ENCODE measurements at regions not wholly inside any gene's neighbourhood (a gene's known extent, or its start where the extent isn't known, plus 50 kb on each side); places are given as distances from the start of the nearest gene placed in this dataset.

DNA sequence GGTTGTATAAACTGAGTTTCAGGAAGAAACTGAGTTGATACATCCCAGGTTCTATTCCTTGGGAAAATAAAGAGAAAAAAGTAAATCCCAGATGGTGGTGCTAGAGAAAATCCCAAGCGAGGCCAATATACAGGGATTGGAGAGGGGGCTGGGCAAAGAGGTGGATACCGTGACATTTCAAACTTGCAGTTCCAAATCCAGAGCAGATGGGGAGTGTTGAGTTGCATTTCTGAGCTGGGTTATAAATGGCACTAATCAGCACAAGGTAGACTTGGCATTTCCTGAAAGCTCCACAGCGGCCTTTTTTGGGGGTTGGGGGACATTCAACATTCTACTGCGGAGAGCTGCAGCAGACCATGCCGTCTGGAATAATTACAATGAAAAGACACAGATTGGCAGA lies 224.4 kb downstream of the NXNL2 start:
- H3K27me3 Mint-ChIP-seq = peaks cover 23% of the 10 kb centered on the region
- WGBS (ENCODE audit: insufficient coverage) = 100% methylated on average over 3 of the region's 5 CpGs

DNA sequence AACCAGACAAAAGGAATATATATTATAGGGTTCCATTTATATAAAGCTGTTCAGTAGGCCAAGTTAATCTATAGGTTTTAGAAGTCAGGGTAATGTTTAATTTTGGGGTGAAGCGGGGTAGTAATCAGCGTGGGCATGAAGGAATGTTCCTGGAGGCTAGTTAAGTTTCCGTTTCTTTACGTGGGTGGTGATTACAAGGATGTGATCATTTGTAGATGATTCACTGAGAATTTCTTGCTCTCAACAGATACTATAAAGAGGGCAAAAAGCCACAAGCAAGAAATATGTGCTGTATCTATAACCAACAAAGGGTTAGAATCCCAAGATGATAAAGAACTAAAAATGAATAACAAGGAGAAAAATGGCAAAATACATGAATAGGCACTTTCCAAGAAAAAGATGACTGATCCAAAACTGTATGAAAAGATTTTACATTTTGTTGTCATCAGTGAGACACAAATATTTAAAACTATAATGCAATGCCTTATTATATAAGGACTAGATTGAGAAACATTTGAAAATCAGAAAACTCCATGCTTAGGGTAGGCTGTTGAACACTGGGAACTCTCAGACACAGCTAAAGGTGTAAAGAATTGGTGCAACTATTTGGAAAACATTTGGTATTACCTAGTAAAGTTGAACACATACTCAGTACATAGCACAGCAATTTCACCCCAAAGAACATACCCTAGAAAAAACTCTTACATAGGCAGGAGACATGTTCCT lies 224.3 kb upstream of the S1PR3 start:
- H4K20me1 ChIP-seq (ENCODE audit: control insufficient read depth, insufficient read depth, low read length, poor library complexity, severe bottlenecking) = no peaks in the 10 kb centered on the region
- ATAC-seq (ENCODE audit: low read depth) (no peak), DNase-seq (no peak)
- POLR2A ChIA-PET = no interaction called here
- CTCF ChIA-PET = no interaction called here
- no peak overlapping the region for H3K4me2 ChIP-seq (replicated peaks; ENCODE audit: low read depth, low read length, poor library complexity, severe bottlenecking)
- no peaks in the 10 kb centered on the region for H3K4me1 Mint-ChIP-seq
- H3K4me3 ChIP-seq (ENCODE audit: control extremely low read depth in 1 of 5, extremely low read depth in 1 of 5, insufficient read depth in 1 of 5, low read depth in 2 of 5, low read length in 4 of 5) = no peak overlapping the region
- H3K4me1 ChIP-seq (ENCODE audit: control insufficient read depth in 2 of 2, insufficient read depth in 2 of 2, low read length in 2 of 2) = no peaks in the 10 kb centered on the region
- no peaks in the 10 kb centered on the region for H3K27me3 ChIP-seq (replicated peaks in 1 of 4; ENCODE audit: control extremely low read depth in 1 of 4, control insufficient read depth in 3 of 4, insufficient read depth in 4 of 4, low read length in 3 of 4)
- no peaks in the 10 kb centered on the region for H3K9me3 Mint-ChIP-seq (ENCODE audit: insufficient read depth)
- no peaks in the 10 kb centered on the region for H3K9me3 ChIP-seq (ENCODE audit: control extremely low read depth in 1 of 3, control insufficient read depth in 2 of 3, insufficient read depth in 1 of 3, low read length in 2 of 3)
- no peak overlapping the region for H3K9ac ChIP-seq (ENCODE audit: low read length)
- no peaks in the 10 kb centered on the region for H3K79me2 ChIP-seq (ENCODE audit: control insufficient read depth, insufficient read depth, low read length)
- no peak overlapping the region for H3K27ac ChIP-seq (ENCODE audit: low read length in 2 of 2)
- no peaks in the 10 kb centered on the region for H3K36me3 ChIP-seq (replicated peaks in 1 of 2; ENCODE audit: control extremely low read depth in 1 of 2, control insufficient read depth in 1 of 2, extremely low read depth in 1 of 2, insufficient read depth in 2 of 2, low read length in 1 of 2)
- intact Hi-C loops (cut with micrococcal nuclease) = no loop called here
- H3K4me3 Mint-ChIP-seq = no peak overlapping the region
- peaks cover 5% of the 10 kb centered on the region for H3K27me3 Mint-ChIP-seq
- no CpG with 5 or more reads among the region's 4 CpGs for WGBS (ENCODE audit: insufficient coverage)
- TF ChIP-seq, protein P1, sequence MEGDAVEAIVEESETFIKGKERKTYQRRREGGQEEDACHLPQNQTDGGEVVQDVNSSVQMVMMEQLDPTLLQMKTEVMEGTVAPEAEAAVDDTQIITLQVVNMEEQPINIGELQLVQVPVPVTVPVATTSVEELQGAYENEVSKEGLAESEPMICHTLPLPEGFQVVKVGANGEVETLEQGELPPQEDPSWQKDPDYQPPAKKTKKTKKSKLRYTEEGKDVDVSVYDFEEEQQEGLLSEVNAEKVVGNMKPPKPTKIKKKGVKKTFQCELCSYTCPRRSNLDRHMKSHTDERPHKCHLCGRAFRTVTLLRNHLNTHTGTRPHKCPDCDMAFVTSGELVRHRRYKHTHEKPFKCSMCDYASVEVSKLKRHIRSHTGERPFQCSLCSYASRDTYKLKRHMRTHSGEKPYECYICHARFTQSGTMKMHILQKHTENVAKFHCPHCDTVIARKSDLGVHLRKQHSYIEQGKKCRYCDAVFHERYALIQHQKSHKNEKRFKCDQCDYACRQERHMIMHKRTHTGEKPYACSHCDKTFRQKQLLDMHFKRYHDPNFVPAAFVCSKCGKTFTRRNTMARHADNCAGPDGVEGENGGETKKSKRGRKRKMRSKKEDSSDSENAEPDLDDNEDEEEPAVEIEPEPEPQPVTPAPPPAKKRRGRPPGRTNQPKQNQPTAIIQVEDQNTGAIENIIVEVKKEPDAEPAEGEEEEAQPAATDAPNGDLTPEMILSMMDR (IDR thresholded peaks at IDR 0.05) = no peak
- no peak for TF ChIP-seq EZH2 (IDR thresholded peaks at IDR 0.05; ENCODE audit: borderline replicate concordance, insufficient read depth, low read depth, low read length, poor library complexity, severe bottlenecking)
- no peak overlapping the region for H3K27ac Mint-ChIP-seq
- no peak overlapping the region for H2AFZ ChIP-seq (ENCODE audit: insufficient read depth, low read depth, low read length, poor library complexity, severe bottlenecking)

More for the DNA sequence above, 224.4 kb downstream of the NXNL2 start:
- Histone ChIP-seq H3K4me2 (replicated peaks; ENCODE audit: low read depth, low read length, poor library complexity, severe bottlenecking) (no peak overlapping the region), H3K9ac (ENCODE audit: low read length) (no peak overlapping the region), H3K9me3 (ENCODE audit: control extremely low read depth in 1 of 3, control insufficient read depth in 2 of 3, insufficient read depth in 1 of 3, low read length in 2 of 3) (no peaks in the 10 kb centered on the region), H3K4me3 (ENCODE audit: control extremely low read depth in 1 of 5, extremely low read depth in 1 of 5, insufficient read depth in 1 of 5, low read depth in 2 of 5, low read length in 4 of 5) (no peak overlapping the region), H3K79me2 (ENCODE audit: control insufficient read depth, insufficient read depth, low read length) (no peaks in the 10 kb centered on the region), H2AFZ (ENCODE audit: insufficient read depth, low read depth, low read length, poor library complexity, severe bottlenecking) (no peak overlapping the region), H3K4me1 (ENCODE audit: control insufficient read depth in 2 of 2, insufficient read depth in 2 of 2, low read length in 2 of 2) (no peaks in the 10 kb centered on the region), H3K27ac (ENCODE audit: low read length in 2 of 2) (no peak overlapping the region), H3K27me3 (replicated peaks in 1 of 4; ENCODE audit: control extremely low read depth in 1 of 4, control insufficient read depth in 3 of 4, insufficient read depth in 4 of 4, low read length in 3 of 4) (peaks cover 0 to 3% (median 0%) of the 10 kb centered on the region in 4 experiments), H3K36me3 (replicated peaks in 1 of 2; ENCODE audit: control extremely low read depth in 1 of 2, control insufficient read depth in 1 of 2, extremely low read depth in 1 of 2, insufficient read depth in 2 of 2, low read length in 1 of 2) (no peaks in the 10 kb centered on the region), H4K20me1 (ENCODE audit: control insufficient read depth, insufficient read depth, low read length, poor library complexity, severe bottlenecking) (no peaks in the 10 kb centered on the region)
- H3K4me3 Mint-ChIP-seq = no peak overlapping the region
- H3K9me3 Mint-ChIP-seq (ENCODE audit: insufficient read depth) = no peaks in the 10 kb centered on the region
- CTCF ChIA-PET = no interaction called here
- intact Hi-C loops (cut with micrococcal nuclease) = no loop called here
- H3K27ac Mint-ChIP-seq = no peak overlapping the region
- no peak for DNase-seq
- no peaks in the 10 kb centered on the region for H3K4me1 Mint-ChIP-seq
- POLR2A ChIA-PET = no interaction called here
- ATAC-seq (ENCODE audit: low read depth) = no peak
- TF ChIP-seq, protein P1 (IDR thresholded peaks at IDR 0.05) = no peak
- no peak for TF ChIP-seq EZH2 (IDR thresholded peaks at IDR 0.05; ENCODE audit: borderline replicate concordance, insufficient read depth, low read depth, low read length, poor library complexity, severe bottlenecking)

Data from B cell (primary cell).